ENCODE measurements at regions not wholly inside any gene's neighbourhood (a gene's known extent, or its start where the extent isn't known, plus 50 kb on each side); places are given as distances from the start of the nearest gene placed in this dataset.

DNA sequence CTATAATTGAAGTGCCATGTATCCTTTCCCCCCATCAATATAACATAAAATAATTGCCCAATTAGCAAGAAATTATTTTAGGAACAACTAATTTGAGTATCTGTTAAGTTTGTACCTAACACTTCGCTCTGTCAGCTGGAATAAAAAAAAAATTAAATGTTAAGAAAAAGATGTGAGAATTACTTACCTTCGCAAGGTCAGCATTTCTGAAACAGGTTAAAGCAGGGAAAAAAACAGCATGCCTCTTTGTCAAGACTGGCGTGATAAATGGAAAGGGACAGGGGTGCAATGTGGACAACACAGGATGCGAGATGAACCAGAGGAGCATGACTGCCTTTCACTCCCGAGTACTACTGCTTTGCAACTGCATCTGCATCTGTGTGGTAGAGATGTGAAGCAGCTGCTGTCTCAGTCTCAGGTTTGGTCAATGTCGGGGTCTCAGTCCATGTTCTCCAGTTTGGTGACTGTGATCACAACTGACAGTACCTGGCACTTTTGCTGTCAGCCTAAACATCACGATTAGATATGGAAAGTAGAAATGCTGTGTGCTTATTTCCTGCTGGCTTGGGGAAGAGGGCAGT is 565.4 kb upstream of the LRRTM1 start:
- TF ChIP-seq CTCF (conservative IDR thresholded peaks at IDR 0.05 in 1 of 2, IDR thresholded peaks at IDR 0.05 in 1 of 2; ENCODE audit: low read depth in 1 of 2, low read length in 2 of 2): no peak
- no peak for TF ChIP-seq EZH2 (IDR thresholded peaks at IDR 0.05; ENCODE audit: low read length, missing control alignments)

All from fibroblast of lung (primary cell).